Esophagus muscularis mucosa (tissue), 4 donors: ENCODE measurements at regions not wholly inside any gene's neighbourhood (a gene's known extent, or its start where the extent isn't known, plus 50 kb on each side); places are given as distances from the start of the nearest gene placed in this dataset.

ENCODE experiments used
- DNase-seq: peaks from one replicate; pipeline ENCODE4 v3.0.0-alpha.2; 2017; ENCODE audit errors: extremely low spot score
- H3K27ac ChIP-seq, 4 donors: fragments of 200-600 bp; sonication (generic); replicated peaks in 1 of 4; 1 replicate in 3 of 4; 2 replicates in 1 of 4; pipeline ENCODE4 v1.5.1; 2016 to 2019; ENCODE audit warnings: mild to moderate bottlenecking in 1 of 4
- H3K27me3 ChIP-seq, 4 donors: fragments of 200-600 bp; sonication (generic); one replicate each; pipeline versions ENCODE4 v1.5.1 to v1.6.0; 2016 to 2019
- H3K36me3 ChIP-seq, 4 donors: fragments of 200-600 bp; sonication (generic); one replicate each; pipeline ENCODE4 v1.5.1; 2016 to 2019
- H3K4me1 ChIP-seq, 4 donors: fragments of 200-600 bp; sonication (generic); one replicate each; pipeline ENCODE4 v1.5.1; 2016 to 2019
- H3K4me3 ChIP-seq, 4 donors: fragments of 200-600 bp; sonication (generic); 1 replicate in 2 of 4; 2 replicates in 2 of 4; pipeline ENCODE4 v1.5.1; 2016 to 2019; ENCODE audit warnings: mild to moderate bottlenecking in 4 of 4, moderate library complexity in 1 of 4
- H3K9me3 ChIP-seq, 4 donors: fragments of 200-600 bp; sonication (generic); 1 replicate in 3 of 4; 2 replicates in 1 of 4; pipeline ENCODE4 v1.5.1; 2016 to 2019
- EP300 ChIP-seq: sonication (generic); formaldehyde crosslinking; IDR thresholded peaks from one replicate; pipeline ENCODE4 v1.6.1; 2017; ENCODE audit warnings: antibody characterized with exemption
- POLR2A ChIP-seq: fragments of 450-650 bp; IDR thresholded peaks from one replicate; pipeline ENCODE4 v1.6.1; 2017; ENCODE audit warnings: antibody characterized with exemption, moderate library complexity, mild to moderate bottlenecking, low read depth
- POLR2AphosphoS5 ChIP-seq, 2 donors: sonication (generic); formaldehyde crosslinking; IDR thresholded peaks; one replicate each; pipeline ENCODE4 v1.6.1; 2017; ENCODE audit warnings: antibody characterized with exemption in 2 of 2
- WGBS: methylation state at CpG from one replicate; pipeline ENCODE4 v1.1.5; 2018; 5-methylcytosine and 5-hydroxymethylcytosine counted together
- intact Hi-C: fragments of 100-400 bp; cut with DNase I; formaldehyde crosslinking; loops from one replicate; pipeline ENCODE4 v1.15.1; 2023
- TF ChIP-seq, protein P1 (sequence below), 3 experiments: fragments of 200-600 bp in 2 of 3; fragments of 450-650 bp in 1 of 3; sonication (generic) in 2 of 3; IDR thresholded peaks; one replicate each; pipeline ENCODE4 v1.5.1; 2017 to 2019; ENCODE audit warnings: antibody characterized with exemption in 3 of 3, mild to moderate bottlenecking in 2 of 3, moderate library complexity in 1 of 3

DNA sequence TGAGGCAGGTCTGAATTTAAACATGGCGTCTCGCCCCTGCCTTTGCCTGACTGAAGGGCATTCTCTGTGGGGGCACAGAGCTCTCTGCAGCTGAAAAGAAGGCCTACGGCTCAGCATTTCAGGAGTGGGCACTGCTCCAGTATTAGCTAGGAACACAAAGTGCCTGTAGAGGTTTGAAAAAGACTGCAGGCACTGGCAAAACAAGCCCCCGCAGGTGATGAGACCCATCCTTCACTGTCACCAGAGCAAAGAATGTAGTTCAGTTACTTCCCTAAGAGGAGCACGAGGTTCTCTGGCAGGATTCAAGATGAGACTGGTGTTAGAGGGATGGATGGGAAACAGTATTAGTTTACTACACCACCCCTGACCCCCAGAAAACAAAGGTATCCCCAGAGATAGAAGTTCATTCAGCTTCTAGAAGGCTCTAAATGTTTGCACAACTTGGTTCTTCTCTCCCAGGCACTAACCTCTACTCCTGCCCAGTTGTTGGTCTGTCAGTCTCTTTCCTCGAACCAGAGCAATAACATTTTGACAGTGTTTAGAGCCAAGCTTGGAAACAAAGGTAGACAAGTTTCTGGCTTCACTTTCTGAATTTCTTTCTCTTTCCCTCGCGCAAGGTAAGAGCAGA is 101.9 kb upstream of the KCNE2 start:
- Histone ChIP-seq H3K9me3 (peaks cover 0 to 5% (median 0%) of the 10 kb centered on the region in 4 donors), H3K27ac (peak overlapping the region; percentile 34 to 68 (median 51)), H3K36me3 (no peaks in the 10 kb centered on the region), H3K4me1 (peaks cover 0 to 40% (median 30%) of the 10 kb centered on the region in 4 donors), H3K27me3 (no peaks in the 10 kb centered on the region), H3K4me3 (no peak overlapping the region)
- no peak for DNase-seq
- intact Hi-C loops, result no loop called here
- no peak for TF ChIP-seq EP300
- TF ChIP-seq POLR2A, result no peak
- TF ChIP-seq POLR2AphosphoS5 (IDR thresholded peaks at IDR 0.05), result no peak
- TF ChIP-seq, protein P1, sequence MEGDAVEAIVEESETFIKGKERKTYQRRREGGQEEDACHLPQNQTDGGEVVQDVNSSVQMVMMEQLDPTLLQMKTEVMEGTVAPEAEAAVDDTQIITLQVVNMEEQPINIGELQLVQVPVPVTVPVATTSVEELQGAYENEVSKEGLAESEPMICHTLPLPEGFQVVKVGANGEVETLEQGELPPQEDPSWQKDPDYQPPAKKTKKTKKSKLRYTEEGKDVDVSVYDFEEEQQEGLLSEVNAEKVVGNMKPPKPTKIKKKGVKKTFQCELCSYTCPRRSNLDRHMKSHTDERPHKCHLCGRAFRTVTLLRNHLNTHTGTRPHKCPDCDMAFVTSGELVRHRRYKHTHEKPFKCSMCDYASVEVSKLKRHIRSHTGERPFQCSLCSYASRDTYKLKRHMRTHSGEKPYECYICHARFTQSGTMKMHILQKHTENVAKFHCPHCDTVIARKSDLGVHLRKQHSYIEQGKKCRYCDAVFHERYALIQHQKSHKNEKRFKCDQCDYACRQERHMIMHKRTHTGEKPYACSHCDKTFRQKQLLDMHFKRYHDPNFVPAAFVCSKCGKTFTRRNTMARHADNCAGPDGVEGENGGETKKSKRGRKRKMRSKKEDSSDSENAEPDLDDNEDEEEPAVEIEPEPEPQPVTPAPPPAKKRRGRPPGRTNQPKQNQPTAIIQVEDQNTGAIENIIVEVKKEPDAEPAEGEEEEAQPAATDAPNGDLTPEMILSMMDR (IDR thresholded peaks at IDR 0.05), result no peak
- 55% methylated on average over 8 of the region's 8 CpGs for WGBS

DNA sequence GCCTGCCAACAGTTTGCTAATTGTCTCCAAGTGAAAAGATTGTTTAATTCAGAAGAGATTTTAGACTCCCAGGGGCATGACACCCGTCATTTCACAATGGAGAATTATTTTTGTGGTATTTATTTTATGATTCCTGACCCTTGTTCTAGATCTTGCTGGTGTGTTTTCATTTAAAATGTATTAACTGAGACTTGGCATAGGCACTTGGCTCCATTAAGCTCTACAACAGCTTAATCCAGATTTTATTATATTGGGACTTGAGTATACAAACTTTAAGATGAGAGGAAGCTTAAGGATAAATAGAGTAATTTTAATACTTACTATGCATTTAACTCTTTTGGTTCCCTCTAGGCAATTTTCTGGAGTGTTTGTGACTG is 101.3 kb upstream of the KCNE2 start:
- H3K27ac ChIP-seq, result peak overlapping the region; percentile 34 to 68 (median 51)
- intact Hi-C loops, result no loop called here
- WGBS, result 31% methylated on average over 1 of the region's 1 CpG

DNA sequence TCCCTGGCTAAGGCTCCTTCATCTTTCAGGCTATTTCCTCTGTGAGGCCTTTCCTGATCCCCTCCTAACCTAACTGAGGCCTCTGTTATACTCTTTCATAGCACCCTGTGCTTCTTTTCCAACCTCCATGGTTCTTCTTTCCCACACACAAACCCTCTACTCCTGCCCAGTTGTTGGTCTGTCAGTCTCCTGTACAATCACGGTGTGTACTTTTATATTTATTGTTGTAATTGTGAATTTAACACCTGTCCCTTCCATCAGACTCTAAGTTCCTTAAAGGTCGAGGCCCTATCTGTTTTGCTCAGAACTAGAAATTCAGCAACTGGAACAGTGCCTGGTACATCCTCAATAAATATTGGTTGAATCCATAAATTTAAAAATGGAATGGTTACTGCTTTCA is 100.2 kb upstream of the KCNE2 start:
- H3K4me1 ChIP-seq, result peaks cover 0 to 33% (median 30%) of the 10 kb centered on the region in 4 donors
- no peaks in the 10 kb centered on the region for H3K27me3 ChIP-seq
- H3K4me3 ChIP-seq, result no peak overlapping the region
- 88% methylated on average over 2 of the region's 2 CpGs for WGBS
- H3K9me3 ChIP-seq, result peaks cover 0 to 5% (median 0%) of the 10 kb centered on the region in 4 donors
- no peak overlapping the region for H3K27ac ChIP-seq
- intact Hi-C loops, result no loop called here
- H3K36me3 ChIP-seq, result no peaks in the 10 kb centered on the region
- no peak for DNase-seq
- TF ChIP-seq, protein P1 (IDR thresholded peaks at IDR 0.05), result no peak
- no peak for TF ChIP-seq POLR2A
- no peak for TF ChIP-seq EP300
- no peak for TF ChIP-seq POLR2AphosphoS5 (IDR thresholded peaks at IDR 0.05)

More for the DNA sequence above, 101.3 kb upstream of the KCNE2 start:
- TF ChIP-seq POLR2AphosphoS5 (IDR thresholded peaks at IDR 0.05) (no peak), POLR2A (no peak), EP300 (no peak)
- TF ChIP-seq, protein P1 (IDR thresholded peaks at IDR 0.05), result no peak
- no peaks in the 10 kb centered on the region for H3K36me3 ChIP-seq
- peaks cover 0 to 5% (median 0%) of the 10 kb centered on the region in 4 donors for H3K9me3 ChIP-seq
- H3K4me1 ChIP-seq, result peaks cover 0 to 35% (median 30%) of the 10 kb centered on the region in 4 donors
- DNase-seq, result no peak
- H3K4me3 ChIP-seq, result no peak overlapping the region
- no peaks in the 10 kb centered on the region for H3K27me3 ChIP-seq

DNA sequence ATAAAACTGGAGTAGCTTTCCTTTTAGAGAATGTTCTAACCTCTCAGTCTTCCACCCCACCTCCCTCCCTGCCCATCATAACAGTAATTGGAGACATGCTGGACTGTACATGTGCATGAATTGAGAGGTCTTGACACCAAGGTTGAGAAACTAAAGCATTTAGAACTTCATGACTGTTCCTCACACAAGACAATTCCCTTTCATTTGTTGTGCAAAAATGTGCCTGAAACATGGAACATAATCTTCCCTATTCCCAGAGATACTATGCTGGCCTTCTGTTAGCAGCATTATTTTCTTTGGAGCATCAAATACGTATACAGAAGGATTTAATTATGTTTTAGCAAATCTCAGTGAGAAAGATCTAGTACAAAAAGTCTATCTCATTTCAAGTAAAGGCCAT is 97.5 kb upstream of the KCNE2 start:
- Histone ChIP-seq H3K36me3 (no peaks in the 10 kb centered on the region), H3K4me3 (no peak overlapping the region), H3K4me1 (peaks cover 0 to 21% (median 20%) of the 10 kb centered on the region in 4 donors), H3K9me3 (peaks cover 0 to 5% (median 0%) of the 10 kb centered on the region in 4 donors), H3K27me3 (no peaks in the 10 kb centered on the region), H3K27ac (no peak overlapping the region)
- DNase-seq, result no peak
- WGBS, result 83% methylated on average over 1 of the region's 1 CpG
- intact Hi-C loops, result no loop called here
- TF ChIP-seq POLR2A (no peak), EP300 (no peak), POLR2AphosphoS5 (IDR thresholded peaks at IDR 0.05) (no peak)
- TF ChIP-seq, protein P1 (IDR thresholded peaks at IDR 0.05), result no peak

DNA sequence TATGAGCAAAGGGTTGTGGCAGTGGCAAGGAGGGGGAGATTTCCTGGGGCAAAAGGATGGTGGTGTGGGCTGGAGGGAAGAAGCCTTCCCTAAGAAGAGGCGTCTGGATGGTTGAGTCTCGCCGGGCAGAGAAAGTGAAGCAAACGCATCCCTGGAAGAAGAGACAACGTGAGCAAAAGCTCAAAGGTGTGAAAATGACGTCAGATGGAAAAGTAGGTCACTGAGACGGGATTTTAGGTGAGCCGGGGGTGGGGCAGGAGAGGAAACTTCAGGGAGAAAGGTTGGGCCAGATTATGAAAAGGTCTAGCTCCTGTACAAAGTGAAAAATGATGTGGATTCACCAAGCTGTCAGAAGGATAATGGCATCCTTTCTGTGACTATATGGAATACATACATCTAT is 95.3 kb upstream of the KCNE2 start:
- intact Hi-C loops, result no loop called here
- peaks cover 0 to 3% (median 0%) of the 10 kb centered on the region in 4 donors for H3K9me3 ChIP-seq
- no peak overlapping the region for H3K4me3 ChIP-seq
- WGBS, result 92% methylated on average over 8 of the region's 8 CpGs
- DNase-seq, result no peak
- no peak overlapping the region for H3K27ac ChIP-seq
- no peaks in the 10 kb centered on the region for H3K36me3 ChIP-seq
- no peaks in the 10 kb centered on the region for H3K27me3 ChIP-seq
- TF ChIP-seq EP300 (no peak), POLR2A (no peak), POLR2AphosphoS5 (IDR thresholded peaks at IDR 0.05) (no peak)
- TF ChIP-seq, protein P1 (IDR thresholded peaks at IDR 0.05), result no peak
- no peaks in the 10 kb centered on the region for H3K4me1 ChIP-seq
